Mesenchymal stem cell (in vitro differentiated cells and primary cell): ENCODE measurements at regions not wholly inside any gene's neighbourhood (a gene's known extent, or its start where the extent isn't known, plus 50 kb on each side); places are given as distances from the start of the nearest gene placed in this dataset.

Experiments
- DNase-seq: peaks from one replicate; pipeline ENCODE4 v3.0.0-alpha.2; 2013
- H2AFZ ChIP-seq: one replicate; pipeline ENCODE4 v1.6.1; 2013; ENCODE audit warnings: low read depth, mild to moderate bottlenecking, control low read depth, inconsistent platforms, low read length, moderate library complexity
- H2AK5ac ChIP-seq: 2 replicates; pipeline ENCODE4 v1.6.1; 2013; ENCODE audit warnings: low read length, moderate library complexity, mild to moderate bottlenecking, inconsistent platforms; ENCODE audit not compliant: severe bottlenecking
- H2BK120ac ChIP-seq: one replicate; pipeline ENCODE4 v1.6.1; 2013; ENCODE audit warnings: low read depth, mild to moderate bottlenecking, inconsistent platforms, low read length, moderate library complexity
- H2BK12ac ChIP-seq, 2 experiments: one replicate each; pipeline ENCODE4 v1.6.1; 2013; ENCODE audit warnings: inconsistent platforms in 2 of 2, low read length in 2 of 2, mild to moderate bottlenecking in 2 of 2, moderate library complexity in 2 of 2, control low read depth in 1 of 2
- H2BK15ac ChIP-seq: one replicate; pipeline ENCODE4 v1.6.1; 2013; ENCODE audit warnings: mild to moderate bottlenecking, low read depth, inconsistent platforms; ENCODE audit not compliant: poor library complexity, severe bottlenecking
- H2BK5ac ChIP-seq: 2 replicates; pipeline ENCODE4 v1.6.1; 2013; ENCODE audit warnings: low read depth, mild to moderate bottlenecking, low read length, control low read depth, inconsistent platforms; ENCODE audit not compliant: poor library complexity, severe bottlenecking
- H3K14ac ChIP-seq, 2 experiments: one replicate each; pipeline ENCODE4 v1.6.1; 2013; ENCODE audit warnings: inconsistent platforms in 2 of 2, low read length in 2 of 2, control low read depth in 1 of 2, mild to moderate bottlenecking in 1 of 2, moderate library complexity in 1 of 2
- H3K18ac ChIP-seq, 2 experiments: one replicate each; pipeline ENCODE4 v1.6.1; 2013; ENCODE audit warnings: inconsistent platforms in 2 of 2, low read length in 2 of 2, control low read depth in 1 of 2, low read depth in 1 of 2, mild to moderate bottlenecking in 1 of 2
- H3K23ac ChIP-seq, 2 experiments: one replicate each; pipeline ENCODE4 v1.6.1; 2013; ENCODE audit warnings: inconsistent platforms in 2 of 2, low read length in 2 of 2, mild to moderate bottlenecking in 2 of 2, moderate library complexity in 2 of 2, control low read depth in 1 of 2
- H3K27ac ChIP-seq: 2 replicates; pipeline ENCODE4 v1.5.1; 2013; ENCODE audit warnings: mild to moderate bottlenecking, moderate library complexity, low read length, control low read depth, inconsistent platforms; ENCODE audit not compliant: poor library complexity, severe bottlenecking
- H3K27me3 ChIP-seq, 2 experiments: 2 replicates each; pipeline versions ENCODE4 v1.6.1 to v1.7.0; 2013; ENCODE audit warnings: low read length in 2 of 2, mild to moderate bottlenecking in 2 of 2, moderate library complexity in 2 of 2, control low read depth in 1 of 2, inconsistent platforms in 1 of 2; ENCODE audit not compliant: control insufficient read depth in 1 of 2, insufficient read depth in 1 of 2
- H3K36me3 ChIP-seq, 2 experiments: 2 replicates each; pipeline versions ENCODE4 v1.6.1 to v1.7.0; 2013; ENCODE audit warnings: low read length in 2 of 2, control low read depth in 1 of 2, inconsistent platforms in 1 of 2, low read depth in 1 of 2, mild to moderate bottlenecking in 1 of 2; ENCODE audit not compliant: insufficient read depth in 2 of 2, control insufficient read depth in 1 of 2
- H3K4ac ChIP-seq, 2 experiments: one replicate each; pipeline ENCODE4 v1.6.1; 2013; ENCODE audit warnings: inconsistent platforms in 2 of 2, low read length in 2 of 2, mild to moderate bottlenecking in 2 of 2, moderate library complexity in 2 of 2, control low read depth in 1 of 2, low read depth in 1 of 2
- H3K4me1 ChIP-seq: 2 replicates; pipeline ENCODE4 v1.6.1; 2013; ENCODE audit warnings: low read depth, low read length, control low read depth; ENCODE audit not compliant: control insufficient read depth, insufficient read depth
- H3K4me2 ChIP-seq: 2 replicates; pipeline ENCODE4 v1.6.1; 2013; ENCODE audit warnings: low read length, mild to moderate bottlenecking, inconsistent platforms; ENCODE audit not compliant: poor library complexity, severe bottlenecking
- H3K4me3 ChIP-seq, 2 experiments: 2 replicates each; pipeline versions ENCODE4 v1.5.1 to v1.7.0; 2013; ENCODE audit warnings: low read length in 2 of 2, mild to moderate bottlenecking in 2 of 2, control low read depth in 1 of 2, low read depth in 1 of 2; ENCODE audit not compliant: insufficient read depth in 1 of 2
- H3K79me1 ChIP-seq: replicated peaks from 2 replicates; pipeline ENCODE4 v1.6.1; 2013; ENCODE audit warnings: mild to moderate bottlenecking, control low read depth, low read length, inconsistent platforms; ENCODE audit not compliant: poor library complexity, severe bottlenecking
- H3K9ac ChIP-seq: 2 replicates; pipeline ENCODE4 v1.7.0; 2013; ENCODE audit warnings: mild to moderate bottlenecking, low read length, moderate library complexity
- H3K9me3 ChIP-seq: 2 replicates; pipeline ENCODE4 v1.7.0; 2013; ENCODE audit warnings: mild to moderate bottlenecking, low read length; ENCODE audit not compliant: control insufficient read depth
- H4K8ac ChIP-seq: one replicate; pipeline ENCODE4 v1.6.1; 2013; ENCODE audit warnings: inconsistent platforms, mild to moderate bottlenecking, low read length, moderate library complexity
- H4K91ac ChIP-seq: one replicate; pipeline ENCODE4 v1.6.1; 2013; ENCODE audit warnings: mild to moderate bottlenecking, low read length, inconsistent platforms
- WGBS: methylation state at CpG from one replicate; pipeline ENCODE4 v1.1.7; 2013; ENCODE audit warnings: mixed read lengths; 5-methylcytosine and 5-hydroxymethylcytosine counted together

GRCh38 chr1:68791800-68792199, 294.9 kb upstream of the DEPDC1 start:
- H2AK5ac ChIP-seq, result no peak overlapping the region
- WGBS, result 83% methylated on average over 2 of the region's 3 CpGs
- H3K23ac ChIP-seq, result no peak overlapping the region
- no peak overlapping the region for H2BK12ac ChIP-seq
- no peak overlapping the region for H3K4me2 ChIP-seq
- no peak overlapping the region for H4K8ac ChIP-seq
- no peaks in the 10 kb centered on the region for H3K9me3 ChIP-seq
- H3K4ac ChIP-seq, result no peak overlapping the region
- no peak overlapping the region for H3K4me3 ChIP-seq
- H3K36me3 ChIP-seq, result no peaks in the 10 kb centered on the region
- no peak overlapping the region for H2AFZ ChIP-seq
- H3K9ac ChIP-seq, result no peak overlapping the region
- H3K14ac ChIP-seq, result no peak overlapping the region
- H2BK120ac ChIP-seq, result no peak overlapping the region
- H3K27me3 ChIP-seq, result no peaks in the 10 kb centered on the region
- H2BK5ac ChIP-seq, result no peak overlapping the region
- no peaks in the 10 kb centered on the region for H3K4me1 ChIP-seq
- H3K27ac ChIP-seq, result no peak overlapping the region
- H3K79me1 ChIP-seq, result no peaks in the 10 kb centered on the region
- H3K18ac ChIP-seq, result no peak overlapping the region
- no peak overlapping the region for H4K91ac ChIP-seq
- H2BK15ac ChIP-seq, result no peak overlapping the region
- DNase-seq, result no peak

GRCh38 chr1:68795956-68796355, 299.1 kb upstream of the DEPDC1 start:
- H3K23ac ChIP-seq, result no peak overlapping the region

GRCh38 chr1:68796888-68797287, 300.0 kb upstream of the DEPDC1 start:
- H4K91ac ChIP-seq, result no peak overlapping the region
- H3K14ac ChIP-seq, result no peak overlapping the region
- DNase-seq, result no peak
- no peaks in the 10 kb centered on the region for H3K36me3 ChIP-seq
- no peak overlapping the region for H3K27ac ChIP-seq
- no peak overlapping the region for H2BK15ac ChIP-seq
- H3K4ac ChIP-seq, result no peak overlapping the region
- H2AK5ac ChIP-seq, result no peak overlapping the region
- no peaks in the 10 kb centered on the region for H3K9me3 ChIP-seq
- no peak overlapping the region for H3K18ac ChIP-seq
- no peaks in the 10 kb centered on the region for H3K79me1 ChIP-seq
- no peak overlapping the region for H2AFZ ChIP-seq
- no peaks in the 10 kb centered on the region for H3K27me3 ChIP-seq
- H3K4me1 ChIP-seq, result no peaks in the 10 kb centered on the region
- H3K9ac ChIP-seq, result no peak overlapping the region
- H3K4me2 ChIP-seq, result no peak overlapping the region
- no peak overlapping the region for H3K4me3 ChIP-seq
- H2BK120ac ChIP-seq, result no peak overlapping the region
- no peak overlapping the region for H4K8ac ChIP-seq
- no peak overlapping the region for H2BK12ac ChIP-seq
- no peak overlapping the region for H2BK5ac ChIP-seq
- no peak overlapping the region for H3K23ac ChIP-seq

More at GRCh38 chr1:68795956-68796355, 299.1 kb upstream of the DEPDC1 start:
- no peak overlapping the region for H4K91ac ChIP-seq
- no peak overlapping the region for H3K9ac ChIP-seq
- no peak overlapping the region for H3K4ac ChIP-seq
- H3K4me2 ChIP-seq, result no peak overlapping the region
- no peak overlapping the region for H2BK12ac ChIP-seq
- no peak overlapping the region for H3K27ac ChIP-seq
- no peak overlapping the region for H2BK15ac ChIP-seq
- no peak overlapping the region for H2AFZ ChIP-seq
- no peaks in the 10 kb centered on the region for H3K9me3 ChIP-seq
- H3K4me1 ChIP-seq, result no peaks in the 10 kb centered on the region
- H4K8ac ChIP-seq, result no peak overlapping the region
- H2BK5ac ChIP-seq, result no peak overlapping the region
- no peak overlapping the region for H2BK120ac ChIP-seq
- no peak overlapping the region for H2AK5ac ChIP-seq
- H3K27me3 ChIP-seq, result no peaks in the 10 kb centered on the region
- H3K14ac ChIP-seq, result no peak overlapping the region
- peak overlapping the region in 1 of 2 experiments; percentile 8 for H3K18ac ChIP-seq
- no peaks in the 10 kb centered on the region for H3K79me1 ChIP-seq
- H3K36me3 ChIP-seq, result no peaks in the 10 kb centered on the region
- H3K4me3 ChIP-seq, result no peak overlapping the region
- peak; percentile 19 for DNase-seq

GRCh38 chr1:68798071-68798470, 301.2 kb upstream of the DEPDC1 start:
- Histone ChIP-seq H2BK120ac (no peak overlapping the region), H3K4me3 (no peak overlapping the region), H4K91ac (no peak overlapping the region), H3K27me3 (no peaks in the 10 kb centered on the region), H3K4me1 (no peaks in the 10 kb centered on the region), H3K9me3 (no peaks in the 10 kb centered on the region), H3K18ac (no peak overlapping the region), H3K27ac (no peak overlapping the region), H3K4me2 (no peak overlapping the region), H4K8ac (no peak overlapping the region), H2AFZ (no peak overlapping the region), H3K36me3 (no peaks in the 10 kb centered on the region), H2BK12ac (no peak overlapping the region), H3K23ac (no peak overlapping the region), H3K79me1 (no peaks in the 10 kb centered on the region), H3K4ac (no peak overlapping the region), H3K9ac (no peak overlapping the region), H2BK15ac (no peak overlapping the region), H2AK5ac (no peak overlapping the region), H2BK5ac (no peak overlapping the region), H3K14ac (no peak overlapping the region)
- DNase-seq, result no peak
- no CpG with 5 or more reads among the region's 1 CpG for WGBS
